ENCODE measurements at regions not wholly inside any gene's neighbourhood (a gene's known extent, or its start where the extent isn't known, plus 50 kb on each side); places are given as distances from the start of the nearest gene placed in this dataset.
"Not testable (repeated sequence)": the region's sequence is repeated elsewhere in the genome, so short reads cannot be mapped to it uniquely, and the experiment has no call there.

DNA sequence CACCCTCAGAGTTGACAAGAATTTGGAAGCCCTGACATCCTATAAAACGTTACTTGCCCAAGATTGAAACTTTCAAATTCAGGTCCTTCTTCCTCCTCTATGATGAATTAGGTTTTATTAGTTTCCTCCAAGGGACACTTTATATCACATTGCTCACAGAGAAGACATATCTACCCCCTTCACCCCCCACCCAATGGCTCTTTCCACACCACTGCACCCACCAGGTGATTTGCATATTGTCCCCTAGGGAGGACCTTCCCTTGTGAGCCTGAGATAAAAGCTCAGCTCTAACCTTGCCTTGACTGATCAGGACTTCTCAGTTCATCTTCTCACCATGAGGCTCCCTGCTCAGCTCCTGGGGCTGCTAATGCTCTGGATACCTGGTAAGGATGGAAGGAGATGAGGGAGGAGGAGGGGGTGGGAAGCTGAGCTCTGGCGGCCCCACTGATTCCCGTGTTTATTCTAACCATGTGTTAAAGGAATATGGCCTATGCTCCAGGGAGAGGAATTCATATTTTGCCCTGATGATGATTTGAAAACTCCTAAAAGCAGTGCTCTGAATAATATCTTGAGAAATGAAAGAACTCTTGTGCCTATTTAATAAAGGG is 1255.8 kb downstream of the RPIA start:
- DNase-seq (ENCODE audit: low read depth in 4 of 4, low spot score in 3 of 4), result not testable (repeated sequence)

DNA sequence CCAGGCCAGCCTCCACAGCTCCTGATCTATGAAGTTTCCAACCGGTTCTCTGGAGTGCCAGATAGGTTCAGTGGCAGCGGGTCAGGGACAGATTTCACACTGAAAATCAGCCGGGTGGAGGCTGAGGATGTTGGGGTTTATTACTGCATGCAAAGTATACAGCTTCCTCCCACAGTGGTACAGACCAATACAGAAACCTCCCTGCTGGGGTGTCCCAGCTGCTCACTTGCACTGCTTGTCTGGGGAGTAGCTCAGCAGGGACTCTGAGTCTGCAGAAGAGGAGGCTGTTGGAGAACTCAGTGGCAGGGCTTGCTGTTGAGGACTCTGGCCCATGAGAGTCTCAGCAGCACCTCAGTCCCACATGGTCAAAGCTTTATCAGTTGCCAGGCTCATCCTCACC is 1256.6 kb downstream of the RPIA start:
- DNase-seq (ENCODE audit: low read depth in 4 of 4, low spot score in 3 of 4), result not testable (repeated sequence)

DNA sequence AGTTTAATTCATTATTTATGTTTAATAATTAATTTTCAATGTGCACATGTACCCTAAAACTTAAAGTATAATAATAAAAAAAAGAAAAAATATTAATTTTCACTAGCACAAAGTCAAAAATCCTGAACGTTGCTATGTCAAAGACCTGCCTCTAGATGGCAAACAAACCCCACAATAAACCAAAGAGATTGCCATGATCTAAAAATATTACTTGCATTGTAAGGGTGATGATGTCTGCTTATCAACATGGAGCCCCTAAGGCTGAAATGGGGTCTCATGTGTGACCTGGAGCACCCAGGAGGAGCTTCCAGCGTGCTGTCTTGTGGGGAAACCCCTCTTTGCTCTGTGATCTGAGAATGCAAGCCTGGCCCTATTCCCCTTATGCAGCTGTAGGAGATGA is 1259.3 kb downstream of the RPIA start:
- not testable (repeated sequence) for DNase-seq (ENCODE audit: low read depth in 4 of 4, low spot score in 3 of 4)

DNA sequence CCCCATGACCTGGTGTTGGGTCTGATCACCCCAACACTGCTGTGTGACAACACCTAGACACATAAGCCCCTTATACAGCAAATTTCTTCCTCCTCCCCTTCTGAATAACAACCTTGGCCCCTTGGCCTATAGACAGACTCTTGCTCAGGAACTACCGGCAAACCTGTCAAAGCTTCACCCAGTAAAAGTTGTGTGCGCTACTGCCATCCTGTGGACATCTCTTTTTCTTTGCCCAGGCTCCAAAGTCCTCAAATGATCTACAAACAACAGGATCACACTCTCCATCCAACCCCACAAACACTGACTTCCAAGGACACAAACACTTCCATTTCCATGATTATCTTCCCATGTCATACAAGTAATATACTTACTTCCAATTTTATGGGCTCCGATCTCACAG is 1265.8 kb downstream of the RPIA start:
- DNase-seq (ENCODE audit: low read depth in 4 of 4, low spot score in 3 of 4), result not testable (repeated sequence)

DNA sequence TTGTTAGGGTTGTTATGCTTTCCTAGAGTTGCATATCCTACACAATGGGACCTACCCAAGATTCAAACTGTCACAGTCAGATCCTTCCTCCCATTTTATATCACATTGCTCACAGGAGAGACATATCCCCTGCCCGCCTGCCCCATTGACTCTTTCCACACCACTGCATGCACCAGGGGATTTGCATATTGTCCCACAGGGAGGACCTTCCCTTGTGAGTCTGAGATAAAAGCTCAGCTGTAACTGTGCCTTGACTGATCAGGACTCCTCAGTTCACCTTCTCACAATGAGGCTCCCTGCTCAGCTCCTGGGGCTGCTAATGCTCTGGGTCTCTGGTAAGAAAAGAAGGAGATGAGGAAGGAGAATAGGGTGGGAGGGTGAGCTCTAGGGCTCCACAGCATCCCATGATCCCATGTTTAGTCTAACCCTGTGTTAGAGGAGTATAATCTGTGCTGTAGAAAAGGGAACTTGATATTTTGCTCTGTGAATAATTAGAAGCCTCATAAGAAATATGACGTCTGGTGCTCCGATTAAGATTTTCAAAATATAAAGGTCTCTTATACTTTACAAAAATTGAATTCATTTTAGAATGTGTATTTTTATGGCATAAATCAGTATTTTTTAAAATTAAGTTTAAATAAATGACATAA is 1268.4 kb downstream of the RPIA start:
- DNase-seq (ENCODE audit: low read depth in 4 of 4, low spot score in 3 of 4), result not testable (repeated sequence)

DNA sequence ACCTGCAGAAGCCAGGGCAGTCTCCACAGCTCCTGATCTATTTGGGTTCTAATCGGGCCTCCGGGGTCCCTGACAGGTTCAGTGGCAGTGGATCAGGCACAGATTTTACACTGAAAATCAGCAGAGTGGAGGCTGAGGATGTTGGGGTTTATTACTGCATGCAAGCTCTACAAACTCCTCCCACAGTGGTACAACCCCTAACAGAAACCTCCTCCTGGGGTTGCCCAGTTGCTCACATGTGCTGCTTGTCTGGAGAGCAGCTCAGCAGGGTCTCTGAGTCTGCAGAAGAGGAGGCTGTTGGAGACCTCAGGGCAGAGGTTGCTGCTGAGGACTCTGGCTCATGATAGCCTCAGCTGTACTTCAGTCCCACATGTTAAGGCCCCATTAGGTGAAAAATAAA is 1269.1 kb downstream of the RPIA start:
- DNase-seq (ENCODE audit: low read depth in 4 of 4, low spot score in 3 of 4), result not testable (repeated sequence)

DNA sequence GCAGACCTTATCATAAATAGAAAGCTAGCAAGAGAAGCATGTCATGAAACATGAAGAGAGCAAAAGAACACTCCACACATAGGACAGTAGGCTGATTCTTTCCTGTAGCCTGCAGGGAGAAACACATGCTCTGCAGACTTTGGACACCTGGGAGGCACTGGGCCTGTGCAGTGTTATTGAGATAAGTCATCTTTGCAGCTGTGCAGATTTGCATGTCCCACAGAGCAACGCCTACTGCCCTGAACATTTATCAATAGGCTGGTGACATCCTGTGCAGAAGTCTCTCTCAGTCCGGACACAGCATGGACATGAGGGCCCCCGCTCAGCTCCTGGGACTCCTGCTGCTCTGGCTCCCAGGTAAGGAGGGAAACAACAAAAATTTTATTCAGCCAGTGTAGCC is 1277.1 kb downstream of the RPIA start:
- DNase-seq (ENCODE audit: low read depth in 4 of 4, low spot score in 3 of 4), result not testable (repeated sequence)

DNA sequence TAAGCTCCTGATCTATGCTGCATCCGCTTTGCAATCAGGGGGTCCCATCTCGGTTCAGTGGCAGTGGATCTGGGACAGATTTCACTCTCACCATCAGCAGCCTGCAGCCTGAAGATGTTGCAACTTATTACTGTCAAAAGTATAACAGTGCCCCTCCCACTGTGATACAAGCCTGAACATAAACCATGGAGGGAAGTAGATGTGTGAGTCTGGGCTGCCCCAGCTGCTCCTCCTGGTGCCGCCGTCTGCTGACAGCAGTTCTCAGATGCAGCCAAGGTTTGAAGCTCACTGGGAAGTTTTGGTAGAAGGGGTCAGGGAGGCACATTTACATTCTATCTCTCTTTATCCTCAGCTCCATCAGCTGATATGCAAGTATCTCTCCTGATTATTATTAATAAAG is 1277.7 kb downstream of the RPIA start:
- DNase-seq (ENCODE audit: low read depth in 4 of 4, low spot score in 3 of 4), result not testable (repeated sequence)

DNA sequence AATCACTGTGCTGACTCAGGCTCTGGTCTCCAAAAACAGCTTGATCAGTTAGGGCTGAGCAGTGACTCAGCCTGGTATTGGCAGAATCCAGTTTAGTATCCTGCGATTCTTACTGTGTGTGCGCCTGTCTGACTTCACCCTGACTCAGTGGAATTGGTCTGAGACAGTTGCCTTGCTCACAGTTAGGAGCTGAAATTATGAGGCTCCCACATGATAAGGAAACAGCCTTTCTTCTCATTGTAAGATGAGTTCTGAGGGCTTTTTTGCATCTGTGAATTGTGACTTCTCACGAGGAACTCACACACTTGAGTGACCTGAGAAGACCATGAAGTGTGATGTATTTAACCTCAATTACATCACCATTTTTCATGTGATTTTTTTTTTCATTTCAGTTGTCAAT is 1282.4 kb downstream of the RPIA start:
- DNase-seq (ENCODE audit: low read depth in 4 of 4, low spot score in 3 of 4), result not testable (repeated sequence)

DNA sequence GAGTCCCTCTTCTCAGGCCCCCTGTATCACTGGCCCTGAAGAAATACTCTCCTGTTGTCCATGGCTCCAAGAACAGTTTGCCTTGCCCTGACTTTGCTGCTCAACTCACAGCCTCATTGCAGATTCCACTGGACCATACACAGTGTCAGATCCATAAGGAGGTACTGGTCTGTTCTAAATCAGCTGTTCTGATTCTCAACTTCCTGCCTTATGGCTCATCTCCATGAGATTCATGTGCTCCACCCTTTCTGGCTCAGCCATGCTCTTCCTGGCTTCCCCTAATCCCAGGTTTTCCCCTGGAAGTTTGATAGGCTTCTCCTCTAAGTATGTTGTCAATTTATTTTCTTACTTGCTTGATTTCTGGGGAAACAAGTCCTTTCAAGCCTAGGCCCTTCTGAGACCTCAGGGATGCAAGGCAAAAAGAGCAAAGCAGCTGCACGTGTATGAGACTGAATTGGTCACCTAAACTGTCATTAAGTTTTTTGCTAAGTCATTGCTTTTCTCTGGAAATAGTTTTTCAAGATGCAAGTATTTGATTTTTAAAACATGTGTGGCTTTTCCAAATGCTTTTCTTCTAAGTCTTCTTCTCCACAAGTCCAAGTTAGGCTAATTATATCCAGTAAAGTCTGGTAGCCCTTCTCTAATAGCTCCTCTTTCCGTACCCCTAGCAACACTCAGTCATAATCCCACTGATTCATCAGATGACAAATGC is 1288.5 kb downstream of the RPIA start:
- not testable (repeated sequence) for DNase-seq (ENCODE audit: low read depth in 4 of 4, low spot score in 3 of 4)

DNA sequence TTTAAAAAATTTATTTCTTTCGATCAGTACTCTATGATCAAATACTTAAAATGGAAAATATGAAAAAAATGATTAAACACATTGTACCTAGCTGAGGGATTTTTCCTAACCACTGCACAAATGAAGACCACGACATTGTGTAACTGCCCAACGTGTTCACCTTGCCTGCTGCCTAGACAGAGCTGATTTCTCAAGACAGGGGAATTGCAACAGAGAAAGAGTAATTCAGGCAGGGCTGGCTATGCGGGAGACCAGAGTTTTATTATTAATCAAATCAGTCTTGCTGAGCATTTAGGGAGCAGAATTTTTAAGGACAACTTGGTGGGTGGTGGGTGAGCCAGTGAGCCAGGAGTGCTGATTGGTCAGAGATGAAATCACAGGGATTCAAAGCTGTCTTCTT is 1290.8 kb downstream of the RPIA start:
- not testable (repeated sequence) for DNase-seq (ENCODE audit: low read depth in 4 of 4, low spot score in 3 of 4)

DNA sequence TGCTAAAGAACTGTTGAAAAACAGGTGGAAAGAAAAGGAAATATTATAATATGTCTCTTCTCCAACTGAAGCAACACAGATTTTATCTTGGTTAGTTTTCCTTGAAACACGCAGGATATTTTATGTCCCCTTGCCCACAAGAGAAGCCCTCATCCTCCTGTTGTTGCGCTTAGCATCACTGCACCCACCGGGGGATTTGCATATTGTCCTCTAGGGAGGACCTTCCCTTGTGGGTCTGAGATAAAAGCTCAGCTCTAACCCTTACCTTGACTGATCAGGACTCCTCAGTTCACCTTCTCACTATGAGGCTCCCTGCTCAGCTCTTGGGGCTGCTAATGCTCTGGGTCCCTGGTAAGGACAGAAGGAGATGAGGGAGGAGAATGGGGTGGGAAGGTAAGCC is 1294.2 kb downstream of the RPIA start:
- not testable (repeated sequence) for DNase-seq (ENCODE audit: low read depth in 4 of 4, low spot score in 3 of 4)

DNA sequence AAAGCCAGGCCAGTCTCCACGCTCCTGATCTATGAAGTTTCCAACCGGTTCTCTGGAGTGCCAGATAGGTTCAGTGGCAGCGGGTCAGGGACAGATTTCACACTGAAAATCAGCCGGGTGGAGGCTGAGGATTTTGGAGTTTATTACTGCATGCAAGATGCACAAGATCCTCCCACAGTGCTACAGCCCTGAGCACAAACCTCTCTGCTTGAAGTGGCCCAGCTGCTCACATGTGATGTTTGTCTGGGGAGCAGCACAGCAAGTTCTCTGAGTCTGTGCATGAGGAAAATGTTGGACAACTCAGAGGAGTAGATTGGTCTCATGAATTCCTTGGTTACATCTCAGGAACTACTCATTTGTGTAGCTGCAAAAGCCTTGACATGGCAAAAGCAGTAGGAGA is 1295.1 kb downstream of the RPIA start:
- not testable (repeated sequence) for DNase-seq (ENCODE audit: low read depth in 4 of 4, low spot score in 3 of 4)

DNA sequence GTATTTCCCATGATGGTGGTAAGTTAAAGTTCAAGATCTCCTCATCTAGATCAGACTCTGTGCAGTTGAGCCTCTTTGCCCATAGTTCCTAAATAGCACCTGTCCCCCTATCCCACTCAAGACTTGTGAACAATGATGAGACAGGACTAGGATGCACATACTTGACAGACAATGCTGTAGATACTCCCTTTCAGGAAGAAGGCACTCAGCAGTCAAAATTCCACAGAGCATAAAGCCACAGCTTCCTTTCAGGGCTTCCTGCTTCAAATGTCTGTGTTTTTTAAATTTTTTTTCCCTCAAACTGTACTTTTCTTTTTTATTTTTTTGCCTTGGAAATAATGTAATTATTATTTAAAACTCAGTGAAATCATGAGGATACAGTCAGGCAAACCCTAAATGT is 1305.3 kb downstream of the RPIA start:
- not testable (repeated sequence) for DNase-seq (ENCODE audit: low read depth in 4 of 4, low spot score in 3 of 4)

DNA sequence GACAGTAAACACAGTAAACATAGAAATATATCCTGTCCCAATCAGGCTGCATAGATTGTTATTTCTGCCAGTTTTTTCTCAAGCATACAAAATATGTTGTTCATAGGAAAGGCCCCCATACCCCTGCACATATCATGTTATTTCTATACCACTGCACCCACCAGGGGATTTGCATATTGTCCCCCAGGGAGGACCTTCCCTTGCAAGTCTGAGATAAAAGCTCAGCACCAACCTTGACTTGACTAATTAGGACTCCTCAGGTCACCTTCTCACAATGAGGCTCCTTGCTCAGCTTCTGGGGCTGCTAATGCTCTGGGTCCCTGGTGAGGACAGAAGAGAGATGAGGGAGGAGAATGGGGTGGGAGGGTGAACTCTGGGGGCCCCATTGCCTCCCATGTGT is 1313.1 kb downstream of the RPIA start:
- DNase-seq (ENCODE audit: low read depth in 4 of 4, low spot score in 3 of 4), result not testable (repeated sequence)

DNA sequence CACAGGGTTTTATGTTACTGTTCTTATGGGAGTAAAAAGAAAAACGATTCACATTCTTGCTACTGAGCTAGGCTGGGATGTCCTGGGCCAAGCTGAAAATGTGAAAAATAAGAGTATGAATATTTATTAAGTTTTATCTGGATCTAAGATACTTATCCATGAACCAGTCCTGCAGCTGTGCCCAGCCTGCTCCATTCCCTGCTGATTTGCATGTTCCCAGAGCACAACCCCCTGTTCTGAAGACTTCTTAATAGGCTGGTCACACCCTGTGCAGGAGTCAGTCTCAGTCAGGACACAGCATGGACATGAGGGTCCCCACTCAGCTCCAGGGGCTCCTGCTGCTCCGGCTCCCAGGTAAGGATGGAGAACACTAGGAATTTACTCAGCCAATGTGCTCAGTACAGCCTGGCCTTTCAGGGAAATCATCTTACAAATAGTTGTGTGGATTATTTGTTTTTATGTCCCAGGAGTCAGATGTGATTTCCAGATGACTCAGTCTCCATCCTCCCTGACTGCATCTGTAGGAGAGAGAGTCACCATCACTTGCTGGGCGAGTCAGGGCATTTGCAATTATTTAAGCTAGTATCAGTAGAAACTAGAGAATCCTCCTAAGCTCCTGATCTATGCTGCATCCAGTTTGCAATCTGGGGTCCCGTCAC is 1319.1 kb downstream of the RPIA start:
- not testable (repeated sequence) for DNase-seq (ENCODE audit: low read depth in 4 of 4, low spot score in 3 of 4)

DNA sequence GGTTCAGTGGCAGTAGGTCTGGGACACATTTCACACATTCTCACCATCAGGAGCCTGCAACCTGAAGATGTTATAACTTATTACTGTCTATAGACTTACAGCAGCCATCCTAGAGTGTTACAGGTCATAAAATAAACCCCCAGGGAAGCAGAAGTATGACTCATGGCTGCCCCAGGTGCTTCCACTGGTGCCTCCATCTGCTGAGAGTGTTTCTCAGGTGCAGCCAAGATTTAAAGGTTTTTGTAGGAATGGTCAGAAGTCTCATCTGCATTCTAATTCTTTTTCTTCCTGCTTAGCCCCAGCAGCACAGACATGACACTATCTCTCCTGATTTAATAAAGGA is 1319.6 kb downstream of the RPIA start:
- not testable (repeated sequence) for DNase-seq (ENCODE audit: low read depth in 4 of 4, low spot score in 3 of 4)

DNA sequence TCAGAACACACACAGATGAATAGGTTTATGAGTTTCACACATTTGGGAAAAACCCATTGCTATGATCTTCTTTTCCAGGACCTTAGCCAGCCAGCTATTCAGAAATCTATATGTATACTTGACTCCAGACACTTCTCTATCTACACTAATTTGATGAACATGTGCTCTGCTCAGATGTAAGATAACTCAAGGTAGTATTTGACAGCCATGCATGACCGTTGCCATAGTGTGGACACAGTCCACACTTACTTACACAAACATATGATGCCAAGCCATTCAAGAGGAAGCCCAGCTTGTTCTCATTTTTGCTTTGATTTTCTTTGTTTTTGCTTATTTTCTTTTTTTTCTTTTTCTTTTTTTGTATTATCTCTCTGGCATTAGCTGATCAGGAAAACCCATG is 1328.4 kb downstream of the RPIA start:
- DNase-seq (ENCODE audit: low read depth in 4 of 4, low spot score in 3 of 4), result not testable (repeated sequence)

DNA sequence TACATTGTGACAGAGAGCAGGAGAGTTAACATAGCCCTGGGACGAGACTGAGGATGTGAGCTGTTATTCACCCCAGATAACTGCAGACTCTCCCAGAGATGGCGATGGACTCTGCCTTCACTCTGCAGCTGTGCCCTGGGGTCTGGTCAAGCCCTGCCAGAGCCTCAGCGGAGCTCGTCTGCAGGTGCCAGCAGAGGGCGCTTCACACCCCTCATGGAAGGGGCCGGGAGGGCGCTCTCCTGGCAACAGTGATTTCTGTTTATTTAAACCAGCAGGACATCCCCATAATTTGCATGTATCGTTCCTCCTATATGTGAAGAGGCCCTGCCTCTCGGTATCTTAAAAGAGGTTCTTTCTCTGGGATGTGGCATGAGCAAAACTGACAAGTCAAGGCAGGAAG is 1329.8 kb downstream of the RPIA start:
- not testable (repeated sequence) for DNase-seq (ENCODE audit: low read depth in 4 of 4, low spot score in 3 of 4)

DNA sequence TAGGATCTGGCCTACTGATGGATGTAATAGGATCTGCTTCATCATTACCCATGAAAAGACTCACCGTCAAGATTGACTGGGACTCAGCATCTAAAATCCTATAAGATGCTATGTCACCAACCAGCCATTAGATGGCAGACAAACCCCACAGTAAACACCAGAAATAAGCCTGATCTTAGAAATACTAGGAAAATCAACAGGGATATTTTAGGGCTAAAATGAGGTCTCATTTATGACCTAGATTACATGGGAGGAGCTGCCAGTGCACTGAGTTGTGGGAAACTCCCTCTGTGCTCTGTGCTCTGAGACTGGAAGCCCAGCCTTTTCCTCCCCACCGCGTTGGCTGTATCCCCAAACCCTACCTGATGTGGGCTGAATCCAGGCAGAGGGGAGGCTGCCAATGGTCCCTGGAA is 1335.8 kb downstream of the RPIA start:
- not testable (repeated sequence) for DNase-seq (ENCODE audit: low read depth in 4 of 4, low spot score in 3 of 4)

DNA sequence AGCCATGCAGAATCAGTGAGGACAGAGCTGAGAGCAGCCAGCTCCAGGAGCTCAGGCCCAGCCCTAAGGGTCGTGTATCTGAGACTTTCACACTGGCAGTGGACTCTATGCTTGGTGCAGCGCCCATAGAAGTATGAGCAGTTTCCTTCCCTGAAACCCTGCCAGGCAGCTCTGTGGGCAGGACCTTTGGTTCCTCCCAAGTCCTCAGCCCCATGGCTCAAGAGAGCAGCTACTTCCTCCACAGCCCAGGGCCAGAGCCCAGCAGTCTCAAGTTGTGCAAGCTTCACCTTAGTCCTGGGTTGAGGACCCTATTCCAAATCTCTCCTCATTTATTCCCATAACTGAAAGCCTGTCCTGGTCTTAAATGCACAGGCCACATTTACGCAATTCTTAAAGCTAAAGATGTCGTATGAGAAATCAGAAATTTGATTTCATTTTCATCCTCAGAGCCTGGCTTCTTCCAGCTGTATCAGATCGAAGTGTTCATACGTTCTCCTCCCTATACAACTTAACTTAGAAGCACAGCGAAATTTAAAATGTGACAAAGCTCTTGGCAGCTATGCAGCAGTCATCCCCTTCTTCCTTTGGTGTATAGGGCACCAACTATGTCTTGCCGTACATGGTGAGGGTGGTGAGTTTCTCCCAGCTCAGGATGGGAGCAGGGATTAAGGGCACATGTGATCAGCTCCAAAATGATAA is 1337.1 kb downstream of the RPIA start:
- not testable (repeated sequence) for DNase-seq (ENCODE audit: low read depth in 4 of 4, low spot score in 3 of 4)

Measured in right renal pelvis (tissue), 4 donors.